Endothelial cell of umbilical vein (primary cell): ENCODE measurements at regions not wholly inside any gene's neighbourhood (a gene's known extent, or its start where the extent isn't known, plus 50 kb on each side); places are given as distances from the start of the nearest gene placed in this dataset.

Experiments
- BruUV-seq: library from RNA; stranded (reverse); fragments of 400-500 nt; replicated peaks from 2 replicates; lab custom pipeline; 2021; lab: Mats Ljungman, UMichigan
- CTCF ChIA-PET: fragments of 300-600, 350-600 bp; sonication (Branson Sonifier 250); formaldehyde crosslinking; loops from one replicate; lab custom pipeline; 2021; ENCODE audit warnings: antibody characterized with exemption, inconsistent platforms; lab: Charles Lee
- POLR2A ChIA-PET: fragments of 300-600, 350-600 bp; sonication (Branson Sonifier 250); formaldehyde crosslinking; loops from one replicate; lab custom pipeline; 2021; ENCODE audit warnings: antibody characterized with exemption, inconsistent platforms; lab: Charles Lee
- DNase-seq: peaks from one replicate; pipeline ENCODE4 v3.0.0-alpha.2; 2011; ENCODE audit warnings: low read depth, low spot score
- FAIRE-seq: peaks from 2 replicates; lab custom pipeline; 2011; peaks lifted over from hg19 to GRCh38; lab: Jason Lieb, UNC
- H2AFZ ChIP-seq: 2 replicates; pipeline ENCODE4 v1.6.0; 2012; ENCODE audit warnings: low read depth, low read length, control low read depth, inconsistent platforms
- H3K27ac ChIP-seq: 2 replicates; pipeline ENCODE4 v1.5.1; 2011; ENCODE audit warnings: low read depth, mild to moderate bottlenecking, control low read depth, low read length, moderate library complexity; ENCODE audit not compliant: insufficient read depth
- H3K27me3 ChIP-seq, 2 experiments: 2 replicates each; pipeline versions ENCODE4 v1.6.0 to v1.6.1; 2011; ENCODE audit warnings: low read length in 2 of 2, mixed read lengths in 1 of 2; ENCODE audit not compliant: control insufficient read depth in 2 of 2, insufficient read depth in 2 of 2
- H3K36me3 ChIP-seq, 2 experiments: 2 replicates in 1 of 2; 3 replicates in 1 of 2; pipeline ENCODE4 v1.5.1; 2011; ENCODE audit warnings: low read length in 2 of 2, mild to moderate bottlenecking in 1 of 2, moderate library complexity in 1 of 2; ENCODE audit not compliant: control insufficient read depth in 2 of 2, insufficient read depth in 2 of 2; ENCODE audit errors: extremely low read depth in 1 of 2
- H3K4me1 ChIP-seq: 3 replicates; pipeline ENCODE4 v1.5.1; 2011; ENCODE audit warnings: mild to moderate bottlenecking, low read length; ENCODE audit not compliant: control insufficient read depth, insufficient read depth; ENCODE audit errors: extremely low read depth
- H3K4me2 ChIP-seq: 2 replicates; pipeline ENCODE4 v1.6.1; 2011; ENCODE audit warnings: low read length, control low read depth, mixed read lengths; ENCODE audit not compliant: insufficient read depth
- H3K4me3 ChIP-seq, 3 experiments: fragments of 200-600 bp in 1 of 3; sonication (generic), shearing (Covaris generic) in 1 of 3; replicated peaks in 1 of 3; 2 replicates each; pipeline ENCODE4 v1.5.1; 2011 to 2016; ENCODE audit warnings: control low read depth in 3 of 3, low read length in 3 of 3, mild to moderate bottlenecking in 2 of 3, inconsistent platforms in 1 of 3, low read depth in 1 of 3, moderate library complexity in 1 of 3; ENCODE audit not compliant: insufficient read depth in 1 of 3
- H3K79me2 ChIP-seq: 2 replicates; pipeline ENCODE4 v1.6.0; 2012; ENCODE audit warnings: low read length, inconsistent platforms; ENCODE audit not compliant: control insufficient read depth, insufficient read depth
- H3K9ac ChIP-seq: replicated peaks from 2 replicates; pipeline ENCODE3; 2011; ENCODE audit warnings: low read length, control low read depth; ENCODE audit not compliant: insufficient read depth; ENCODE audit errors: extremely low read depth
- H3K9me1 ChIP-seq: replicated peaks from 3 replicates; pipeline ENCODE4 v1.6.0; 2011; ENCODE audit warnings: mild to moderate bottlenecking, low read length; ENCODE audit not compliant: control insufficient read depth, insufficient read depth; ENCODE audit errors: extremely low read depth
- H3K9me3 ChIP-seq: replicated peaks from 2 replicates; pipeline ENCODE4 v1.5.1; 2012; ENCODE audit warnings: low read length, inconsistent platforms; ENCODE audit not compliant: control insufficient read depth, insufficient read depth
- H4K20me1 ChIP-seq: replicated peaks from 2 replicates; pipeline ENCODE3; 2011; ENCODE audit warnings: mild to moderate bottlenecking, low read length; ENCODE audit not compliant: control insufficient read depth, insufficient read depth; ENCODE audit errors: extremely low read depth
- CTCF ChIP-seq, 2 donors: IDR thresholded peaks; 1 replicate in 1 of 2; 2 replicates in 1 of 2; pipeline ENCODE4 v1.5.1; 2011; ENCODE audit warnings: low read length in 2 of 2, mild to moderate bottlenecking in 2 of 2, moderate library complexity in 2 of 2, control low read depth in 1 of 2, inconsistent platforms in 1 of 2, low read depth in 1 of 2; ENCODE audit not compliant: insufficient read depth in 1 of 2; ENCODE audit errors: extremely low read depth in 1 of 2
- EZH2 ChIP-seq: IDR thresholded peaks from 2 replicates; pipeline ENCODE4 v1.6.1; 2012; ENCODE audit warnings: borderline replicate concordance, low read depth, mild to moderate bottlenecking, moderate library complexity, low read length, inconsistent platforms; ENCODE audit not compliant: severe bottlenecking
- FOS ChIP-seq: IDR thresholded peaks from 2 replicates; pipeline ENCODE4 v1.6.1; 2011; ENCODE audit warnings: mild to moderate bottlenecking, low read length, moderate library complexity, borderline replicate concordance; ENCODE audit not compliant: insufficient read depth
- GATA2 ChIP-seq: IDR thresholded peaks from 2 replicates; pipeline ENCODE4 v1.7.0; 2011; ENCODE audit warnings: low read depth, mild to moderate bottlenecking, moderate library complexity, mixed read lengths, low read length; ENCODE audit not compliant: insufficient read length, insufficient read depth
- JUN ChIP-seq: IDR thresholded peaks from 2 replicates; pipeline ENCODE4 v1.6.1; 2011; ENCODE audit warnings: borderline replicate concordance, low read depth; ENCODE audit not compliant: insufficient read length, insufficient read depth
- MAX ChIP-seq: IDR thresholded peaks from 2 replicates; pipeline ENCODE4 v1.6.1; 2011; ENCODE audit not compliant: insufficient read depth, insufficient read length
- MYC ChIP-seq: IDR thresholded peaks from one replicate; pipeline ENCODE4 v1.6.1; 2011; ENCODE audit warnings: mild to moderate bottlenecking, low read depth, low read length
- POLR2A ChIP-seq: IDR thresholded peaks from 2 replicates; pipeline ENCODE4 v1.6.1; 2012; ENCODE audit warnings: low read depth, mild to moderate bottlenecking, control low read depth, low read length
- POLR2AphosphoS5 ChIP-seq: IDR thresholded peaks from 2 replicates; pipeline ENCODE4 v1.6.1; 2012; ENCODE audit warnings: low read depth, mild to moderate bottlenecking, control low read depth, low read length, moderate library complexity; ENCODE audit not compliant: insufficient read depth
- dilution Hi-C: fragments of 300-500 bp; cut with MboI; formaldehyde crosslinking; loops from one replicate; pipeline ENCODE4 v1.15.0; 2019; ENCODE audit warnings: low sequenced_read_pairs; ENCODE audit not compliant: extremely low pct_ligation_motif_present
- intact Hi-C: fragments of 100-400 bp; cut with micrococcal nuclease; formaldehyde crosslinking; loops from one replicate; pipeline ENCODE4 v1.10.0; 2022

- TF ChIP-seq MAX: no peak
- no peak for TF ChIP-seq FOS
- no peak for TF ChIP-seq CTCF (IDR thresholded peaks at IDR 0.05; ENCODE audit: extremely low read depth in 1 of 2, insufficient read depth in 1 of 2, low read depth in 1 of 2, low read length in 2 of 2)
- no peak for TF ChIP-seq JUN
- no peak for TF ChIP-seq MYC
- no peak for TF ChIP-seq EZH2
- TF ChIP-seq POLR2A: no peak
- no peak for TF ChIP-seq GATA2
- no peak for TF ChIP-seq POLR2AphosphoS5
- CTCF ChIA-PET: no interaction called here
- Histone ChIP-seq H3K79me2 (no peaks in the 10 kb centered on the region), H4K20me1 (no peaks in the 10 kb centered on the region), H3K9me1 (no peaks in the 10 kb centered on the region), H2AFZ (no peak overlapping the region), H3K4me2 (no peak overlapping the region), H3K27ac (no peak overlapping the region), H3K4me3 (no peak overlapping the region), H3K36me3 (no peaks in the 10 kb centered on the region), H3K27me3 (no peaks in the 10 kb centered on the region), H3K9me3 (peaks cover 11% of the 10 kb centered on the region), H3K4me1 (no peaks in the 10 kb centered on the region), H3K9ac (no peak overlapping the region)
- dilution Hi-C loops (no loop called here), intact Hi-C loops (no loop called here)
- FAIRE-seq (no peak), DNase-seq (no peak)
- POLR2A ChIA-PET: no interaction called here
- BruUV-seq: no TSS peak
Observed at GRCh38 chr18:78363556-78364387, 615.8 kb upstream of the SALL3 start.
